Gastrocnemius medialis (tissue), 4 donors: ENCODE measurements at regions not wholly inside any gene's neighbourhood (a gene's known extent, or its start where the extent isn't known, plus 50 kb on each side); places are given as distances from the start of the nearest gene placed in this dataset.

ENCODE experiments used
- CTCF ChIP-seq, 5 experiments: fragments of 450-650 bp in 3 of 5; fragments of 200-600 bp in 2 of 5; sonication (generic) in 2 of 5; IDR thresholded peaks in 4 of 5; conservative IDR thresholded peaks in 1 of 5; 1 replicate in 4 of 5; 2 replicates in 1 of 5; pipeline ENCODE4 v1.5.1; 2016 to 2019; ENCODE audit warnings: antibody characterized with exemption in 5 of 5, mild to moderate bottlenecking in 3 of 5, moderate library complexity in 3 of 5
- POLR2A ChIP-seq, 2 donors: fragments of 450-650 bp; IDR thresholded peaks; one replicate each; pipeline ENCODE4 v1.6.1; 2017; ENCODE audit warnings: antibody characterized with exemption in 2 of 2, mild to moderate bottlenecking in 2 of 2, moderate library complexity in 2 of 2

- no peak for TF ChIP-seq POLR2A (IDR thresholded peaks at IDR 0.05)
- no peak for TF ChIP-seq CTCF (IDR thresholded peaks at IDR 0.05 in 4 of 5, conservative IDR thresholded peaks at IDR 0.05 in 1 of 5)
These were observed 231.6 kb downstream of the RBM19 start for GRCh38 chr12:113734503-113734902.
